ENCODE measurements at regions not wholly inside any gene's neighbourhood (a gene's known extent, or its start where the extent isn't known, plus 50 kb on each side); places are given as distances from the start of the nearest gene placed in this dataset.

DNA sequence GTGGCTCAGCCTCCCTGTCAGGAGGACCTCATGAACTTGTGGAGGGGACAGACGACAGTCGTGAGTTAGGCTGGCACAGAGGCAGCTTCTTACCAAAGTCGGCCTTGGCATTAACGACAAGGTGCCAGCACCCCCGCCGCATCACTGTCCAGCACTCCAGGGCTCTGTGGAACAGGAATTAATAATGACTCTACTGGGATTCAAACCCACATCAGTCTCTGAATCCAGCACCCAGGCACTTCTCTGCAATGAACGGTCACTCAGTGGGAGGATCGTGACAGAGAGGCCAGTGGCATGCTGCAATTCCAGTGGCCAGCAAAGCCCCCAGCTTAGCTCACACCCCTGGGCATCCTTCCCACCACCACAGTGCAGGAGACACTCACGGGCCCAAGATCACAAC lies 263.3 kb upstream of the ADAMTS16 start:
- Histone ChIP-seq H3K4me2 (ENCODE audit: insufficient read depth, insufficient read length, low read length) (no peak overlapping the region), H3K27me3 (ENCODE audit: insufficient read depth, low read length) (no peaks in the 10 kb centered on the region), H3K79me2 (ENCODE audit: insufficient read depth, low read length) (no peaks in the 10 kb centered on the region), H3K56ac (ENCODE audit: insufficient read length, low read depth, low read length) (no peak overlapping the region), H3K79me1 (ENCODE audit: insufficient read depth, low read depth, low read length, poor library complexity, severe bottlenecking) (no peaks in the 10 kb centered on the region), H2BK120ac (ENCODE audit: low read depth, low read length, poor library complexity, severe bottlenecking) (no peak overlapping the region), H4K8ac (replicated peaks; ENCODE audit: insufficient read length, low read depth, low read length) (no peak overlapping the region), H3K4ac (ENCODE audit: low read depth, low read length) (no peak overlapping the region), H2BK5ac (ENCODE audit: insufficient read length, low read length) (no peak overlapping the region), H3K9me3 (ENCODE audit: control insufficient read depth, low read depth, low read length) (no peaks in the 10 kb centered on the region), H3K23me2 (ENCODE audit: insufficient read length, low read depth, low read length, poor library complexity, severe bottlenecking) (no peaks in the 10 kb centered on the region), H4K91ac (ENCODE audit: insufficient read length, low read depth, low read length) (no peak overlapping the region), H3K4me1 (ENCODE audit: insufficient read depth, low read length) (no peaks in the 10 kb centered on the region), H2AFZ (ENCODE audit: low read length) (no peak overlapping the region), H3K9ac (ENCODE audit: extremely low read depth, insufficient read length, low read length) (no peak overlapping the region), H2BK12ac (ENCODE audit: insufficient read length, low read depth, low read length) (no peak overlapping the region), H3K18ac (ENCODE audit: insufficient read length, low read depth, low read length) (no peak overlapping the region), H2BK15ac (ENCODE audit: low read depth, low read length) (no peak overlapping the region), H2BK20ac (ENCODE audit: low read depth, low read length, poor library complexity, severe bottlenecking) (no peak overlapping the region), H4K20me1 (ENCODE audit: control insufficient read depth, insufficient read depth, insufficient read length) (no peaks in the 10 kb centered on the region), H3K23ac (ENCODE audit: insufficient read length, low read depth, low read length) (no peak overlapping the region), H3K27ac (ENCODE audit: insufficient read length, low read depth, low read length) (no peak overlapping the region), H3T11ph (ENCODE audit: low read length) (no peak overlapping the region), H3K14ac (ENCODE audit: insufficient read depth, low read length) (no peak overlapping the region), H4K5ac (ENCODE audit: insufficient read length, low read depth, low read length) (no peak overlapping the region), H2AK5ac (ENCODE audit: insufficient read length, low read length) (no peak overlapping the region)
- no peak overlapping the region for H3K27ac Mint-ChIP-seq
- no peak for DNase-seq
- H3K9me3 Mint-ChIP-seq: no peaks in the 10 kb centered on the region
- no CpG with 5 or more reads among the region's 9 CpGs for WGBS (ENCODE audit: extremely low coverage, insufficient read length, low lambda C conversion rate)
- peaks cover 3 to 4% of the 10 kb centered on the region in 2 experiments; a peak in 1 of 4 replicates for H3K4me1 Mint-ChIP-seq
- no peaks in the 10 kb centered on the region; the same call in 1 of the 2 replicates for H3K27me3 Mint-ChIP-seq (ENCODE audit: low read depth)
- TF ChIP-seq, protein P1, sequence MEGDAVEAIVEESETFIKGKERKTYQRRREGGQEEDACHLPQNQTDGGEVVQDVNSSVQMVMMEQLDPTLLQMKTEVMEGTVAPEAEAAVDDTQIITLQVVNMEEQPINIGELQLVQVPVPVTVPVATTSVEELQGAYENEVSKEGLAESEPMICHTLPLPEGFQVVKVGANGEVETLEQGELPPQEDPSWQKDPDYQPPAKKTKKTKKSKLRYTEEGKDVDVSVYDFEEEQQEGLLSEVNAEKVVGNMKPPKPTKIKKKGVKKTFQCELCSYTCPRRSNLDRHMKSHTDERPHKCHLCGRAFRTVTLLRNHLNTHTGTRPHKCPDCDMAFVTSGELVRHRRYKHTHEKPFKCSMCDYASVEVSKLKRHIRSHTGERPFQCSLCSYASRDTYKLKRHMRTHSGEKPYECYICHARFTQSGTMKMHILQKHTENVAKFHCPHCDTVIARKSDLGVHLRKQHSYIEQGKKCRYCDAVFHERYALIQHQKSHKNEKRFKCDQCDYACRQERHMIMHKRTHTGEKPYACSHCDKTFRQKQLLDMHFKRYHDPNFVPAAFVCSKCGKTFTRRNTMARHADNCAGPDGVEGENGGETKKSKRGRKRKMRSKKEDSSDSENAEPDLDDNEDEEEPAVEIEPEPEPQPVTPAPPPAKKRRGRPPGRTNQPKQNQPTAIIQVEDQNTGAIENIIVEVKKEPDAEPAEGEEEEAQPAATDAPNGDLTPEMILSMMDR (conservative IDR thresholded peaks at IDR 0.05): no peak
- H3K4me3 Mint-ChIP-seq: no peak overlapping the region
- no peaks in the 10 kb centered on the region for H3K36me3 Mint-ChIP-seq (ENCODE audit: insufficient read depth in 1 of 3, low read depth in 3 of 3)

Measured in H9 (cell line).